Breast epithelium (tissue), 4 donors: ENCODE measurements at regions not wholly inside any gene's neighbourhood (a gene's known extent, or its start where the extent isn't known, plus 50 kb on each side); places are given as distances from the start of the nearest gene placed in this dataset.

Experiments used
- DNase-seq, 2 donors: peaks; one replicate each; pipeline ENCODE4 v3.0.0-alpha.2; 2019; ENCODE audit warnings: low spot score in 2 of 2
- H3K27ac ChIP-seq, 2 donors: fragments of 200-600 bp; sonication (generic) in 1 of 2; one replicate each; pipeline ENCODE4 v1.5.1; 2016 to 2019; ENCODE audit warnings: mild to moderate bottlenecking in 1 of 2
- H3K27me3 ChIP-seq, 2 donors: fragments of 200-600 bp; sonication (generic) in 1 of 2; one replicate each; pipeline versions ENCODE4 v1.5.1 to v1.6.0; 2017 to 2019; ENCODE audit warnings: control low read depth in 1 of 2, mild to moderate bottlenecking in 1 of 2
- H3K36me3 ChIP-seq: fragments of 200-600 bp; one replicate; pipeline ENCODE4 v1.5.1; 2019
- H3K4me1 ChIP-seq, 2 donors: fragments of 200-600 bp; sonication (generic); one replicate each; pipeline ENCODE4 v1.5.1; 2016 to 2019; ENCODE audit warnings: control low read depth in 1 of 2
- H3K4me3 ChIP-seq, 3 donors: fragments of 200-600 bp; sonication (generic); 1 replicate in 2 of 3; 2 replicates in 1 of 3; pipeline ENCODE4 v1.5.1; 2016 to 2019; ENCODE audit warnings: mild to moderate bottlenecking in 3 of 3, moderate library complexity in 2 of 3
- H3K9me3 ChIP-seq, 2 donors: fragments of 200-600 bp; sonication (generic) in 1 of 2; one replicate each; pipeline ENCODE4 v1.5.1; 2016 to 2019; ENCODE audit warnings: control low read depth in 1 of 2
- POLR2A ChIP-seq: fragments of 450-650 bp; IDR thresholded peaks from one replicate; pipeline ENCODE4 v1.6.1; 2016; ENCODE audit warnings: antibody characterized with exemption, mild to moderate bottlenecking, moderate library complexity
- POLR2AphosphoS5 ChIP-seq, 3 donors: sonication (generic); formaldehyde crosslinking; IDR thresholded peaks; one replicate each; pipeline ENCODE4 v1.6.1; 2017; ENCODE audit warnings: antibody characterized with exemption in 3 of 3
- intact Hi-C: fragments of 100-400 bp; cut with DNase I; formaldehyde crosslinking; loops from one replicate; pipeline ENCODE4 v1.15.1; 2023; ENCODE audit warnings: low total_unique reads
- TF ChIP-seq, protein P1 (sequence below), 3 donors: fragments of 450-650 bp; IDR thresholded peaks; one replicate each; pipeline ENCODE4 v1.5.1; 2016 to 2017; ENCODE audit warnings: antibody characterized with exemption in 3 of 3, mild to moderate bottlenecking in 3 of 3, moderate library complexity in 3 of 3

DNA sequence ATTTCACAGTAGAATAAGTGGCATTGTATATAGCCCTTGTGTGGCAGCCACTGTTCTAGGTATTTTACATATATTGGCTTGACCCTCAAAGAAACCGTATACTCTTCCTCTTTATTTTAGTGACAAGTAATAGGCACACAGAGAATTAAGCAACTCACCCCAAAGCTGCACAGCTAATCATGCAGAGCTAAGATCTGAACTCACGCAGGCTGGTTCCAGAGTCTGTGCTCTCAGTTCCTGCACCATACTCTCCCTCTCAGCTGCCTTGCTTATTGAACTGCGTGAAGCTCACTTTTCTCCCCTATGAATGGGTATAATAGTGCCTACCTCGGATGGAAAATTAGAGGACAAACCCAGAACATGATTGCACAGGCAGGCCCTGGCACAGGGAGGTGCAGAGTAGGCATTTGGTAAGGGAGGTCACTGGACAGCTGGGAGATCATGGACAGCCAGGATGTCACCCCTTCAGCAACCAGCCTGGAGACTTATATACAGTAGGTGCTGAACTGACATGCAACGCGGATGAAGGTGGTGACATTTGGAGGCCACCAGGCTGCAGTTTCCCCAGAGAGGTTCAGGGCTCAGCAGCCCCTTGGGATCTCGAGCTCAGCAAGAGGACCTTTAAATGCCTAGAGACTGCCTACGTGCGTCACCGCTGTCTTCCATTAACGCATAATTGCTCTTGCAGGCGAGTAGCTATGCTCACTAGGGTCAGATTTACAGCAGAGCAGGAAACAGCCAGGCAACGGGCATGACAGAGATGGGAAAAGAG is 78.4 kb upstream of the TP53I11 start:
- Histone ChIP-seq H3K27ac (no peak overlapping the region), H3K27me3 (no peaks in the 10 kb centered on the region), H3K9me3 (no peaks in the 10 kb centered on the region), H3K4me3 (no peak overlapping the region), H3K36me3 (no peaks in the 10 kb centered on the region), H3K4me1 (no peaks in the 10 kb centered on the region)
- intact Hi-C loops: no loop called here
- TF ChIP-seq POLR2A (no peak), POLR2AphosphoS5 (IDR thresholded peaks at IDR 0.05) (no peak)
- TF ChIP-seq, protein P1, sequence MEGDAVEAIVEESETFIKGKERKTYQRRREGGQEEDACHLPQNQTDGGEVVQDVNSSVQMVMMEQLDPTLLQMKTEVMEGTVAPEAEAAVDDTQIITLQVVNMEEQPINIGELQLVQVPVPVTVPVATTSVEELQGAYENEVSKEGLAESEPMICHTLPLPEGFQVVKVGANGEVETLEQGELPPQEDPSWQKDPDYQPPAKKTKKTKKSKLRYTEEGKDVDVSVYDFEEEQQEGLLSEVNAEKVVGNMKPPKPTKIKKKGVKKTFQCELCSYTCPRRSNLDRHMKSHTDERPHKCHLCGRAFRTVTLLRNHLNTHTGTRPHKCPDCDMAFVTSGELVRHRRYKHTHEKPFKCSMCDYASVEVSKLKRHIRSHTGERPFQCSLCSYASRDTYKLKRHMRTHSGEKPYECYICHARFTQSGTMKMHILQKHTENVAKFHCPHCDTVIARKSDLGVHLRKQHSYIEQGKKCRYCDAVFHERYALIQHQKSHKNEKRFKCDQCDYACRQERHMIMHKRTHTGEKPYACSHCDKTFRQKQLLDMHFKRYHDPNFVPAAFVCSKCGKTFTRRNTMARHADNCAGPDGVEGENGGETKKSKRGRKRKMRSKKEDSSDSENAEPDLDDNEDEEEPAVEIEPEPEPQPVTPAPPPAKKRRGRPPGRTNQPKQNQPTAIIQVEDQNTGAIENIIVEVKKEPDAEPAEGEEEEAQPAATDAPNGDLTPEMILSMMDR (IDR thresholded peaks at IDR 0.05): no peak
- no peak for DNase-seq

DNA sequence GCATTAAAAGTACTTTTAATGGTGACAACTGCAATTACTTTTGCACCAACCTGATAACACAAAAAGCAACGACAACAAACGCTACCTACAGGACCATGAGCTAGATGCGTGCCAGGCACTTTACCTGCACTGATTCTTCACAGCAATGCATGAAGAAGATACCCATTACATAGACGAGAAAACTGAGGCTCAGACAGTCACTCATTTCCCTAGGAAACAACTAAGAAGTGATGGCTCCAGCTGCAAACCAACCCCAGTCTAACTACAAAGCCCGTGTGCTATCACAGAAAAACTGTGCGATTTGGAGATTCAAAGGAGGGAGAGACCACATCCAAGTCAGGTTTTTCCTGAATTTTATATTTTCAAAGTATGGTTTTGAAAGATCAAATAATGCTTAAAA is 80.1 kb upstream of the TP53I11 start:
- intact Hi-C loops: no loop called here
- Histone ChIP-seq H3K36me3 (no peaks in the 10 kb centered on the region), H3K9me3 (no peaks in the 10 kb centered on the region), H3K27me3 (no peaks in the 10 kb centered on the region), H3K4me1 (no peaks in the 10 kb centered on the region), H3K4me3 (no peak overlapping the region), H3K27ac (no peak overlapping the region)
- DNase-seq: no peak
- no peak for TF ChIP-seq POLR2A
- TF ChIP-seq POLR2AphosphoS5 (IDR thresholded peaks at IDR 0.05): no peak
- TF ChIP-seq, protein P1 (IDR thresholded peaks at IDR 0.05): no peak

DNA sequence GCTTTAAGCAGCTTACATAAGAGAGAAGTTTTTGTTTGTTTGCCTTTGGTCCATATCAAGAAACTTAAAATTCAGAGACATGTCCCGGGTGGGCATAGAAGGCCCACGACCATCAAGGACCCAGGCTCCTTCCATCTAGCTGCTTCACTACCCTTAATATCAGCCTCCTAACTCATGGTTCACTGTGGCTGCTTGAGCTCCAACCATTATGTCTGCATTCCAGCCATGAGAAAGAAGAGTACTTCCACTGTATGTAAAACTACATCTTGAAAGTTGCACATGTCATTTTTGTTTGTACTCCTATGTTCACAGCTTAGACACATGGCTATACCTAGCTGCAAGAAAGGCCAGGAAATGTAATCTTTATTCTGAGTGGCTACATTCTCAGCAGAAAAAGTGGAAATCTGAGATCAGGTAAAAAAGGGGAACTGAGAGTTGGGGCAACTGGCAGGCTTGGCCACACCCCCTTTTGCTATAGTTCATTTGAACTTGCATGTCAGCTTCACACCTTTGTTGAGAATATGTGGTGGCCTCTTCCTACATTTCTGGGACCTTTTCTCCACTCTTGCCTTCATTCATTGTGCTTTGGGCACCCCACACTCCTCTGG is 81.3 kb upstream of the TP53I11 start:
- Histone ChIP-seq H3K4me1 (no peaks in the 10 kb centered on the region), H3K9me3 (no peaks in the 10 kb centered on the region), H3K27ac (no peak overlapping the region), H3K36me3 (no peaks in the 10 kb centered on the region), H3K4me3 (no peak overlapping the region), H3K27me3 (no peaks in the 10 kb centered on the region)
- intact Hi-C loops: no loop called here
- TF ChIP-seq POLR2AphosphoS5 (IDR thresholded peaks at IDR 0.05) (no peak), POLR2A (no peak)
- TF ChIP-seq, protein P1 (IDR thresholded peaks at IDR 0.05): no peak
- DNase-seq: no peak

DNA sequence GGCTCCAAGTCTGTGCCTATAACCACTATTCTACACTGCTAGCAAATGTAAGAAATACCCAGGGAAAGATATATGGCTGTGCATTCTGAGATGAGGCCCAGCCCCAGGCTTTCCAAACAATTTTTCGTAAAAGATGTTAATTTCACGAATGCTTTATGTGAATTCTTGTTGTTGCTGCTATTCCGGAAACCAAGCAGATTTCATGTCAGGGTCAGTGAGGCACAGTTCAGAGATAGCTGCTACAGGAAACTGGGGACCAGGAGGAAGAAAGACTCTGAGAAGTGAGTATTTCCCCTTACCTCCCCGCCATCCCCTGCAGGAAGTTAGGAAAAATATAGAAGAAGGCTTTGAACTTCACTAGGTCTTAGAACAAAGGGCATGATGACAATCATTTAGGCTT is 84.7 kb upstream of the TP53I11 start:
- no peaks in the 10 kb centered on the region for H3K36me3 ChIP-seq
- DNase-seq: no peak
- H3K9me3 ChIP-seq: peaks cover 0 to 12% of the 10 kb centered on the region in 2 donors
- no peak overlapping the region for H3K4me3 ChIP-seq
- H3K27me3 ChIP-seq: no peaks in the 10 kb centered on the region
- no peak overlapping the region for H3K27ac ChIP-seq
- TF ChIP-seq, protein P1 (IDR thresholded peaks at IDR 0.05): no peak
- TF ChIP-seq POLR2A (no peak), POLR2AphosphoS5 (IDR thresholded peaks at IDR 0.05) (no peak)
- intact Hi-C loops: no loop called here
- H3K4me1 ChIP-seq: no peaks in the 10 kb centered on the region

DNA sequence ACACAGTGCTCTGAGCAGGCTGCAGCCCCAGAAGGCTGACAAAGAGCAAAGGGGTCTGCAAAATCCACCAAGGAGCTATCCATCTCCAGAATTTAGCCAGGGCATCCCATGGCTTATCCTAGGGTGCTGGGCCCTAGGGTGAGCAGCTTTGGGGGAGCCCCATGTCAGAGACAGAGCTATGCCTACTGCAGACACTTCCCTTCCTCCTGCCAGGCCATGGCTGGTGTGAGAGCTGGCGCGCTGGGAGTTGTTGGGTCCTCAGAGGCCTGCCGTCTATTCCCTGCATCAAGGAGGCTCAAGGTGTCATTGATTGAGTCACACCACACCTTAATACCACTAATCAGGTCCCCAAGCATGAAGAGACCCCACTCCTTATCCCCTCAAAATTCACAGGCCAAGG is 85.3 kb upstream of the TP53I11 start:
- no peaks in the 10 kb centered on the region for H3K27me3 ChIP-seq
- no peak overlapping the region for H3K27ac ChIP-seq
- no peaks in the 10 kb centered on the region for H3K4me1 ChIP-seq
- H3K4me3 ChIP-seq: no peak overlapping the region
- no peaks in the 10 kb centered on the region for H3K36me3 ChIP-seq
- no peak for DNase-seq
- no peak for TF ChIP-seq POLR2AphosphoS5 (IDR thresholded peaks at IDR 0.05)
- TF ChIP-seq, protein P1 (IDR thresholded peaks at IDR 0.05): no peak
- peaks cover 0 to 12% of the 10 kb centered on the region in 2 donors for H3K9me3 ChIP-seq
- intact Hi-C loops: no loop called here
